Keratinocyte (primary cell): ENCODE measurements at regions not wholly inside any gene's neighbourhood (a gene's known extent, or its start where the extent isn't known, plus 50 kb on each side); places are given as distances from the start of the nearest gene placed in this dataset.

Experiments used
- DNase-seq: peaks from one replicate; pipeline ENCODE4 v3.0.0-alpha.2; 2011; ENCODE audit warnings: low read depth, missing footprints, low spot score
- FAIRE-seq: peaks from 2 replicates; lab custom pipeline; 2011; peaks lifted over from hg19 to GRCh38; lab: Jason Lieb, UNC
- H2AFZ ChIP-seq: 2 replicates; pipeline ENCODE4 v1.6.0; 2012; ENCODE audit warnings: low read length, control low read depth, inconsistent platforms; ENCODE audit not compliant: control insufficient read depth
- H3K27ac ChIP-seq: 2 replicates; pipeline ENCODE4 v1.5.1; 2011; ENCODE audit warnings: low read length; ENCODE audit not compliant: control insufficient read depth, insufficient read depth
- H3K27me3 ChIP-seq: 3 replicates; pipeline ENCODE4 v1.6.0; 2011; ENCODE audit warnings: low read length; ENCODE audit not compliant: control insufficient read depth, insufficient read depth; ENCODE audit errors: extremely low read depth
- H3K36me3 ChIP-seq, 2 experiments: 2 replicates in 1 of 2; 3 replicates in 1 of 2; pipeline ENCODE4 v1.5.1; 2011; ENCODE audit warnings: low read length in 2 of 2, mild to moderate bottlenecking in 1 of 2; ENCODE audit not compliant: control insufficient read depth in 2 of 2, insufficient read depth in 2 of 2; ENCODE audit errors: extremely low read depth in 1 of 2
- H3K4me1 ChIP-seq: 3 replicates; pipeline ENCODE4 v1.5.1; 2011; ENCODE audit warnings: low read length; ENCODE audit not compliant: control insufficient read depth, insufficient read depth; ENCODE audit errors: extremely low read depth
- H3K4me2 ChIP-seq: 3 replicates; pipeline ENCODE4 v1.6.0; 2011; ENCODE audit warnings: low read depth, low read length; ENCODE audit not compliant: control insufficient read depth, insufficient read depth; ENCODE audit errors: extremely low read depth
- H3K4me3 ChIP-seq, 3 experiments: fragments of 200-600 bp in 1 of 3; sonication (generic) in 1 of 3; 2 replicates in 2 of 3; 3 replicates in 1 of 3; pipeline ENCODE4 v1.5.1; 2011 to 2016; ENCODE audit warnings: low read length in 3 of 3, mild to moderate bottlenecking in 3 of 3, control low read depth in 2 of 3, inconsistent platforms in 1 of 3, low read depth in 1 of 3, mixed read lengths in 1 of 3, mixed run types in 1 of 3, moderate library complexity in 1 of 3; ENCODE audit not compliant: control insufficient read depth in 2 of 3, insufficient read depth in 2 of 3; ENCODE audit errors: extremely low read depth in 1 of 3
- H3K79me2 ChIP-seq: 2 replicates; pipeline ENCODE4 v1.6.0; 2012; ENCODE audit warnings: low read length; ENCODE audit not compliant: control insufficient read depth, insufficient read depth
- H3K9ac ChIP-seq: 3 replicates; pipeline ENCODE4 v1.6.0; 2011; ENCODE audit warnings: low read length; ENCODE audit not compliant: control insufficient read depth, insufficient read depth; ENCODE audit errors: extremely low read depth
- H3K9me1 ChIP-seq: 3 replicates; pipeline ENCODE4 v1.6.0; 2011; ENCODE audit warnings: low read length; ENCODE audit not compliant: control insufficient read depth, insufficient read depth; ENCODE audit errors: extremely low read depth
- H3K9me3 ChIP-seq: 2 replicates; pipeline ENCODE4 v1.5.1; 2012; ENCODE audit warnings: low read depth, low read length; ENCODE audit not compliant: control insufficient read depth
- H4K20me1 ChIP-seq: 3 replicates; pipeline ENCODE4 v1.6.0; 2011; ENCODE audit warnings: low read length; ENCODE audit not compliant: control insufficient read depth, insufficient read depth; ENCODE audit errors: extremely low read depth
- CTCF ChIP-seq, 3 experiments: IDR thresholded peaks in 1 of 3; conservative IDR thresholded peaks in 1 of 3; optimal IDR thresholded peaks in 1 of 3; 2 replicates in 2 of 3; 3 replicates in 1 of 3; pipeline versions ENCODE3 to v1.5.1; 2011; ENCODE audit warnings: low read length in 3 of 3, mild to moderate bottlenecking in 3 of 3, moderate library complexity in 2 of 3, control low read depth in 1 of 3, inconsistent platforms in 1 of 3; ENCODE audit not compliant: insufficient read depth in 2 of 3; ENCODE audit errors: extremely low read depth in 1 of 3
- EZH2 ChIP-seq: IDR thresholded peaks from one replicate; pipeline ENCODE4 v1.6.1; 2012; ENCODE audit warnings: inconsistent platforms, mild to moderate bottlenecking, low read length, moderate library complexity
- dilution Hi-C: fragments of 300-500 bp; cut with MboI; formaldehyde crosslinking; loops from one replicate; pipeline ENCODE4 v1.7.0; 2020; ENCODE audit warnings: low sequenced_read_pairs; ENCODE audit not compliant: extremely low pct_ligation_motif_present

DNA sequence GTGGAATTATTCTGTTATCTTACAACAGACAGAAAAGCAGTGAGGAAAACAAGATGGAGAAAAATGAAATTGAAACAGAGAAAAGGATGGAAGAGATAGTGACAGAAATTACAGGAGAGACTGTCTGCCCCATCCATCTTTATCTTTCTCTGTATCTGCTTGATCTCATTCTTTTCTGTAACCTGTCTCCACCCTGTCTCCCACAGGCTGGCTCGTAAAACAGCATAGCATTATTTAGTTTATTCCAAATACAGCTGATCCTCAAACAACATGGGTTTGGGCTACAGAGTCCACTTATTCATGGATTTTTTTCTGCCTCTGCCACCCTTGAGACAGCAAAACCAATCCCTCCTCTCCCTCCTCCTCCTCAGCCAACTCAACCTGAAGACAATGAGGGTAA lies 482.3 kb upstream of the JARID2 start:
- no peak overlapping the region for H3K4me3 ChIP-seq
- peak overlapping the region; percentile 66 for H3K27ac ChIP-seq
- DNase-seq: no peak
- no peaks in the 10 kb centered on the region for H3K27me3 ChIP-seq
- no peaks in the 10 kb centered on the region for H3K9me1 ChIP-seq
- no peaks in the 10 kb centered on the region for H3K9me3 ChIP-seq
- dilution Hi-C loops: no loop called here
- H3K79me2 ChIP-seq: no peaks in the 10 kb centered on the region
- H2AFZ ChIP-seq: peak overlapping the region; percentile 57
- H3K4me1 ChIP-seq: peaks cover 20% of the 10 kb centered on the region
- H3K36me3 ChIP-seq: no peaks in the 10 kb centered on the region
- no peak for TF ChIP-seq CTCF (optimal IDR thresholded peaks at IDR 0.05 in 1 of 3, IDR thresholded peaks at IDR 0.05 in 1 of 3, conservative IDR thresholded peaks at IDR 0.05 in 1 of 3; ENCODE audit: extremely low read depth in 1 of 3, insufficient read depth in 2 of 3, low read length in 3 of 3)
- TF ChIP-seq EZH2: no peak
- peak overlapping the region; percentile 58 for H3K4me2 ChIP-seq
- FAIRE-seq: peak; percentile 5
- peak overlapping the region; percentile 52 for H3K9ac ChIP-seq
- no peaks in the 10 kb centered on the region for H4K20me1 ChIP-seq

- Histone ChIP-seq H3K9ac (no peak overlapping the region), H3K9me3 (no peaks in the 10 kb centered on the region), H3K27ac (no peak overlapping the region), H3K9me1 (no peaks in the 10 kb centered on the region), H4K20me1 (no peaks in the 10 kb centered on the region), H2AFZ (no peak overlapping the region), H3K4me3 (no peak overlapping the region), H3K4me2 (no peak overlapping the region), H3K79me2 (no peaks in the 10 kb centered on the region), H3K36me3 (no peaks in the 10 kb centered on the region), H3K4me1 (peaks cover 15% of the 10 kb centered on the region), H3K27me3 (no peaks in the 10 kb centered on the region)
- dilution Hi-C loops: no loop called here
- TF ChIP-seq EZH2 (no peak), CTCF (optimal IDR thresholded peaks at IDR 0.05 in 1 of 3, IDR thresholded peaks at IDR 0.05 in 1 of 3, conservative IDR thresholded peaks at IDR 0.05 in 1 of 3; ENCODE audit: extremely low read depth in 1 of 3, insufficient read depth in 2 of 3, low read length in 3 of 3) (no peak)
- FAIRE-seq (no peak), DNase-seq (no peak)
Measured at GRCh38 chr6:14765106-14765505, 480.8 kb upstream of the JARID2 start.
